Nucleus accumbens (tissue), 56 donors: ENCODE measurements at regions not wholly inside any gene's neighbourhood (a gene's known extent, or its start where the extent isn't known, plus 50 kb on each side); places are given as distances from the start of the nearest gene placed in this dataset.
A peak's percentile ranks its signal among the peaks of the same experiment; 100 is the strongest.
"Not testable (repeated sequence)": the region's sequence is repeated elsewhere in the genome, so short reads cannot be mapped to it uniquely, and the experiment has no call there.

Source experiments
- DNase-seq, 56 donors: peaks; one replicate each; lab custom pipeline; 2025; lab: John Stamatoyannopoulos, UW

DNA sequence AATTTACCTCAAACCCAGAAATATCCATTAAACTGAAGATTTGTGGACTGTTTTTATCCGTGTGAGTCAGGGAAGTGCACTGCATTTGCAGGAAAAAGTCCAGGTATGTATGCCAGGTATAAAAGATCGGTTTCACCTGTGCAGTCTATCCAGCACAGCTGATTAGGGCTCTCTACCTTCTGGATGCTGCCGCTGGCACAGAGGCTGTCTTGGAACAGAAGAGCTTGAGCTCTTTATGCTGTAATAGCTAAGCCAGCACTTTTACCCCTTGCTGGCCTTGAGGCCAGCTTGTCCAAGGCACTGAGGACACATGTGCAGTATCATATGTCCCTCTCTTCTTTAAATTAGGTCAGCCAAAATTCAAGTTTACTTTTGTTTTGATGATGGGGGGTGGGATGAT is 851.0 kb downstream of the DIAPH3 start:
- no peak for DNase-seq

DNA sequence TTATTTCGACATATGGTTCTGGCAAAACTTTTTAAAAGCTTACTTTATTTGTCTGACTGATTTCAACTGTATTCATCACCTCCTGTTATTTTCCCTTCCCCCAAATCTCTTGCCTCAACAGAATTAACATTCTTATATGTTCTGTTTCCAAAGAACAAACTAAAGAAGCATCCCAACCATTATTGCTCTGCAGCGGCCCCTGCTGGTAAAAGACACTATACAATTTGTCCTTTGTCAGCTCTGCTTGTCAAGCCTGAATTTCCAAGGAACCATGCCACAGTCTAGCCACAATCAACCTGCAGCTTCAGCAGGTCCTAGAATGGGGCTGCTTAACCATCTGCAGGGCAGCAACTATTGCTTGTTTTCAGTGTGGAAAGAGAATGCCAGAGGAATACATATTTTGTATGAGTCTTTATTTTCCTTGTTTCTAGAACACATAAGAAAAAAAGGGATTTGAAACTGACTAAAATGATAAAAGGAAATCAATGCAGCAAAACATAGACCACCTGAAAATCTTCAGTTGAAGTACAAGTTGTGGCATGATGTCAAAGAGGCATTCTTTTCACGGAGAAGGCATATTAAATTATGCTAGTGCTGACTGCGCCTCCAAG is 845.3 kb downstream of the DIAPH3 start:
- DNase-seq = peak in 52 of 56 donors; percentile 2 to 89 (median 42)

DNA sequence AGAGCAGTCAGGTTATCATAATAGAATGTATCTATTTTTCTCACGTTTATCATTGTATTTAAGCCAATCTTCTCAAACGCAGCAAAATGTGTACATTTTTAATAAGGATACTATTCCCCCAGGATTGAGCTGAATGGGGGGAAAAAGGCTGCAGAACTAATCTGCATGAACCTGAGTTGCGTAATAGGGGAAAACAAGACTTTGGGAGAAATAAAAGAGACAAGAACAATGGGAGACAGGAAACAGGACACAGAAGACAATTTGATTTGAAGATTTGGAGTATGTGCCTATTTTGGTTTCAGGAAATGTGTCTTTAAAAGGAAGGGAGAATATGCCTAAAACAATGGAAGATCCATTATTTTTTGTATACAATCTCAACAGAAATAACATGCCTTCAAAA is 844.5 kb downstream of the DIAPH3 start:
- no peak for DNase-seq

DNA sequence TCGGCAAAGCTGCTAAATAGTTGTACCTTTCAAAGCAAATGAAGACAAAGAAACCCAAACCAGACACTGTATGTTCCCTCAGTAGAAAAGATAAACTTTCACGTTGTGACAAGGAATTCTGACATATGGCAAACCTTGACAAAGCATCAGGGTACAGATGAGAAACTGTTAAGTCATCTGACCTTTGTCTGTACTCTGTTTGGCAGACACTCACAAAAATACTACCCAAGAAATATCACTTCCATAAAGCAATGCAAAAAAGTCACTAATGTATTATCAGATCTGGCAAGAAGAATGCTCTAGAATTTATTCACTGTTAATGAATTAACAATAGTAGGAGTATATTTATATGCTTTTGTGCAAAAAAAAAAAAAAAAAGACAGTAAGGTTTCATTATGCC is 843.7 kb downstream of the DIAPH3 start:
- no peak for DNase-seq

DNA sequence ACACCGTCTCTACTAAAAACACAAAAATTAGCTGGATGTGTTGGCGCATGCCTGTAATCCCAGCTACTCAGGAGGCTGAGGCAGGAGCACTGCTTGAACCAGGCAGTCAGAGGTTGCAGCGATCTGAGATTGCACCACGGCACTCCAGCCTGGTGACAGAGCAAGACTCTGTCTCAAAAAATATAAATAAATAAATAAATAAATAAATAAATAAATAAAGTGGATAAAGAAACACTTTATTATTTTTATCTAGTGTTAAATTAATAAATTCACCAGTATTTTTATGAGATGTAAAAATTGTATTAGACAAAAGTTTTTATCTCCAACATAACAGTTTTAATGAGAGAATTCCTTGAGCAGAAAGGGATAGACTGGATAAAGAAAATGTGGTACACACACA is 839.3 kb downstream of the DIAPH3 start:
- not testable (repeated sequence) for DNase-seq

DNA sequence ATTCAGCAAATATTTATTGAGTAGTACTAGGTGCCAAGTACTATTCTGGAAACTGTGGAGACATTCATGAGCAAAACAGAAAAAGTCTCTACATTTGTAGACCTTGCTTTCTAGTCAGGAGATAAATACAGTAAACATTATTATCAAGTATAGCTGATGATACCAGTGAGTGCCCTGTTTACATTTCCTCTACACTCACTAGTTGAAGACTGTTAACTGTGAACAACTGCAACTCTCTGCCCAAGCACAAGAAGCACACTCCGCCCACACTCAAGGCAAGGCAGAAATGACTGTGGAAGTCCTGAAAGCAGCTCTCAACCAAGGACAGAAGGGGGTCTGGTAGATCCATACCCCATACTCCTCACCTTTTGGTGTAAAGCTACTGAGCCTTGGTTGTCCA is 837.0 kb downstream of the DIAPH3 start:
- no peak for DNase-seq

DNA sequence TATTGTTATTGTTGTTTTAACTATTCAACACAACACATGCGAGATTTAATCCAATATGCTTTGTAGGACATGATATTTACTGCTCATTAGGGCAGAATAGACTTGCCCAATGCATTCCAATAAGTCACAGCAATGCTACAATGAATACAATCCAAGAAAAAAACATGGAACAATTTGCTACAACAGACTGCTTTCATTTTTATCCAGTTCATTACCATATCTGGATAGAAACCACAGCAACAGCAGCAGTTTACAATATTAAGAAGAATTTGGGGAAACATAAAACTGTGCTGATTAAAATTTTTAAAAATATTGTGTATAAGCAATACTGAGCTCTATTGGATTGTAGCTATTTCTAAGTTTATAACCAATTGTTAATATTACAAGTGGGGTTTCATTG is 833.0 kb downstream of the DIAPH3 start:
- no peak for DNase-seq

DNA sequence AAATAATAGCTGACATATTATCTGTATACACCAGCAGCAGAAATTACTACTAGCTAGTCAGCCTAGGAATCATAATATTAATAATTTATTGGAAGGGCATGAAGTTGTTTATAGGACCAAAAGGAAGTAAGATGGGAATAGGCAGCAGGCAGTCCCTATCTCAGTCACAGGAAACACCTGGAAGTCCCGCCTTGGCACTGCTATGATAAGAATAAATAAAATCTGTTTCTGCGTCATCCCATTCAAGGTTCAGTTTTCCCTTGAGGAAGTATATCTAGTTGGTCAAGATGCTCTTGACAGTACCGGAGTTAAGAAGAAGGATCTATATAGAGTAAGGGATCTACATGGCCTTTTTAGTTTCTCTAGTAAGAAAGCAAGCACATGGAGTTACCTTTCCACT is 830.8 kb downstream of the DIAPH3 start:
- DNase-seq = no peak

DNA sequence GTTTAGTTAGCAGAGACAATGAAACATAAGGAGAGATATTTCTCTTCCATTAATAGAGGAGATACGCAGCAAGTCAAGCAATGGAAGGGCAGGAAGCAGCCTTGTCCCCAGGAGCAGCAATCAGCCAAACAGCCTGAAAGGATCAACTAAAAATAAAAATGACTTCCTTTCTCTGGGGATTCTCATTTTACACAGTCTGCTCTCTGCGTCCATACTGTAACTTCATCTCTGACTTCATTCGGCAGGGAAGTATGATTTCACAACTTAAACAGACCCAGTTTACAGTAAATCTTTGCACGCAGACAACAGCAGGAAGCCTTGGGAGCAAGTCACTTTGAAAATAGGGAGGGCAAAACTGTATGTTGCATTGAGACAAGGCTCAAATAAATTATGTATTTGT is 826.7 kb downstream of the DIAPH3 start:
- DNase-seq = no peak

DNA sequence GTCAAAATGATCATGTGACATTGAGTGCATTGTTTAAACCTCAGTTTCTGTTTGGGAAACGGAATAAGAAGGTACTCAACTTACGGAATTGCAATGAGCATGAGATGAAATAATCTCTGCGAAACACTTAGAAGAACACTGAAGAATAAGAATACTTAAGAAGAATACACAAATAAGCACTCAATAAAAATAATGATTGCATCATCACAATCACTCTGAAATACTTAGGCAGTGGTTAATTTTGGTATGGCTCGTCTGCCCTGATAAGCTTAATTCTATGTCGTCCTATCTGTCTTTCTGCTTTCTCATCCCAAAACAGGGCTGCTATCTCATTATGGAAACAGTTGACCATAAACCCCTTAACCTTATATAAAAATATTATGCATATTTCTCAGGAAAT is 823.6 kb downstream of the DIAPH3 start:
- DNase-seq = no peak

DNA sequence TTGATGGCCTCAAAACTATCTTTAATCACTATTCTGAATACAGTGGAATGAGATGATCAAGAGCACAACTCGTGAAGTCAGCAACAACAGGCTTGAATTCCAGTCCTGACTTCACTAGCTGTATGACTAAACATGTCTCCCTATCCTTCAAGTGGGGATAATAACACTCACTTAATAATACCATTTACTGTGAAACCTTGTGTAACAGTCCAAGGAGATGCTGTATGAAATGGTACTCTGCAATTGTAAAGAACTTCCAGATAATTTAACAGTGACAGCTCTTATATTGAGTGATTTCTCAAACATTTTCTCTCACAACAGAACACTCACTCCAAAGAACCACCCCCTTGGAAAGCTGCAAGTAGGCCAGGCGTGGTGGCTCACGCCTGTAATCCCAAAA is 823.1 kb downstream of the DIAPH3 start:
- DNase-seq = no peak

DNA sequence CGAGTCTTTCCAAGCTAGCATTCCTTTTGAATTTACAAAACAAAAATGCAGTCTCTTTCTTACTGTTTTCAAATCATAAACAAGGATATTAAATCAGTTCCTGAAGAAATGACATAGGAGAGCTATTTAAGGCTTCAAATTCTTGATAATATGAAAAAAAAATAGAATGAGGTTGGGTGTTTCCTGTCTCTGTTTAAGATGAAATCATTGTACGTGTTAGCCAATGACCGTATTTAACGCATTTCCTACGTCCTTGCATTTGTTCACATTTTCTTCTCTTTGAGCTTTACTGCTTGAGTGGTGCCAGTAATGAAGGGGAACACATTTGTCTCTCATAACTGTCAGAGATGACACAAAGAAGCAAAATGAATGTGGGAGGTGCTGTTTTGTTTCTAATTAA is 821.3 kb downstream of the DIAPH3 start:
- DNase-seq = no peak

DNA sequence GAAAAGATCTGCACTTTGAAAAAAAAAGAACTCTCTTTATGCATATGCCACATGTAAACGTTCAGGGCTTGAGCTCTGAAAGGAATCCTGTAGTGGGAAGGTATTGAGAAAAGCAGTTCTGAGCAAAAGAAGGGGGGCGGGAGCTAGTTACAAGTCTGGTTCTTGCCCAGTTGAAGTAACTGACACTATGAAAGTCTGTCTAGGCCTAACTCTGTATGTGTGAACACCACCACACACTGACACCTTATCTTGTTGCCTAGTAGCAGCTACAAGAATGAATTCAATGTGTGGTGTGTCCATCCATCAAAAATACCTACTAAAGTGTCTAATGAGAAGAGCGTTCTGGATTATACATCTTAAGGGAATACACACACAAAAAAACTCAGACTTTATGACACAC is 820.6 kb downstream of the DIAPH3 start:
- DNase-seq = no peak

DNA sequence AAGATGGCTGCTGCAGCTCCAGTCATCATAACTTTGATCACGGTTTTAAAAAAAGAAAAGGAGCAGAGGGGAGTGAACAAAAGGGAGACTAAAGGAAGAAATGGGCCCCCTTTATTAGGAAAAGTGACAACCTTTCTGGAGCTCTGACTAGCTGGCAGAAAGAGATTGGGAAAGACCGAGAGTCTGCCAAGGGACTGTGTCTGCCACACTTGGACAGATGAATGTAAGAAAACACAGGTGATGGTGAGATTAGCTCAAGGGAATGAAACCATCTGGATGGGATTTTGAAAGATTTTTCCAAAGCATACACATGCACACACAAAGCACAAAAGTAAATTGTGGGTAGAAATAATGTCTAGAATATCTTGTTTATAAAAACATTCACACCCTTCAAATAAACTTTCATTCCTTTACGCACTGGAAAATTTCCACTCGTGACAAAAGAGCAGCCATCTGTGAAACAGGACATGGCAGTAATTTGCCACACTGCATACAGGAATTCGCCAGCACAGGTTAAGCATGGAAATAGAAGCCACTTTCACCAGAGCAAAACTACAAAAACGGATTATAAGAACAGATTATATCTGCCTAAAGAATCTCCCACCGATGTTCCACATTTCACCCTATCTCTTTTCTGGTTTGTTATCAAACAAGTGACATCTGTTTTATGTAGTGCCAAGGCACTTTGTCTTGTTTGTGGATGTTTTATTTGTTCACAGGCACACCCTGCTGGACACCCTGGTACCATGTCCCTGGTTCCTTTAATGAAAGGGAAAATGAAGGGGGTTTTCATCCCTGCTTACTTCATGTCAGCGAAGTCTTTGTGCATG is 819.5 kb downstream of the DIAPH3 start:
- no peak for DNase-seq

DNA sequence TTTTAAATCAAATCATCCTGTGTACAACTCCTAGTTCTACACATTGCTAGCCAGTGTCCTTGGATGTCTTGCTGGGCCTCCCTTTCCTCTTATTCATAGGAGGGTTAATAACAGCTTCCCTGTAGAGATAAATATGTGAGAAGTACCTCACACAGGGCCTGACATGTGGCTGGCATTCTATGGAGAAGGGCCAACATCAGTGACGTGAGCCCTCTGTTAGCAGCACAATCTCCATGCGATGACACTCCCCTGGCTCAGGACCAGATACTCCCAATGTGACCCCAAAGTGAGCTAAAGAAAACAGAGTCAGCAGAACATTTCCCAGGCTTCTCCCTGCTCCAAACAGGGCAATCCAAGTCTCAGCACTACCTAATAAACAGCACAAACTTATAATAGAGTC is 818.4 kb downstream of the DIAPH3 start:
- no peak for DNase-seq

DNA sequence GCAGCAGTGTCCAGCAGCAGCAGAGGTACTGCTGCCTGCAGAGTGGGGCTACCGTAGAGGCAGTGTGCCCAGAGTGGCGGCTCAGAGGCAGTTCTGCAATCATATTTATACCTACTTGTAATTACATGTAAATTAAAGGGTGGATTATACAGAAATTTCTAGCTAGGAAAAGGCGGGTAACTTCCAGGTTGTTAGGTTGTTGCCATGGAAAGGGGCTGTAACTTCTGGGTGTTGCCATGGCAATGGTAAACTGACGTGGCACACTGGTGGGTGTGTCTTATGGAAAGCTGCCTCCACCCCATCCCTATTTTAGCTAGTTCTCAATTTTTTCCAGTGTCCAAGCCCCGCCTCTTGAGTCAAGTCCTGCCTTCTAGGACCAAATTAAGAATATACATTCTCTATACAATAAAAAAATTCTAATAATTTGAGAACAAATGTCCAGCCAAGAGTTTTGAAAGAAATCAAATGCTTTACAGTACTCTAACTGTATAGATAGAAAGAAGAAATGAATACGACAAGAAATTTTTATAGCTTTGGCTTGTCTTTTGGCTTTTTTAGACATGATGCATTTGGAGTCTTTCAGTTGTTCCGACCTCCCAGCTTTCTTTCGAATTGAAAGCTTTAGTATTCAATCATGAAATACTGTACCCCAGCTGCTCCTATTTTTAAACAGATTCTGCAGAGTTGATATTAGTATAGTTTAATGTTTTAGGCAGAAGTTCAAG is 816.6 kb downstream of the DIAPH3 start:
- DNase-seq = peak in 2 of 56 donors; percentile 2 to 14

DNA sequence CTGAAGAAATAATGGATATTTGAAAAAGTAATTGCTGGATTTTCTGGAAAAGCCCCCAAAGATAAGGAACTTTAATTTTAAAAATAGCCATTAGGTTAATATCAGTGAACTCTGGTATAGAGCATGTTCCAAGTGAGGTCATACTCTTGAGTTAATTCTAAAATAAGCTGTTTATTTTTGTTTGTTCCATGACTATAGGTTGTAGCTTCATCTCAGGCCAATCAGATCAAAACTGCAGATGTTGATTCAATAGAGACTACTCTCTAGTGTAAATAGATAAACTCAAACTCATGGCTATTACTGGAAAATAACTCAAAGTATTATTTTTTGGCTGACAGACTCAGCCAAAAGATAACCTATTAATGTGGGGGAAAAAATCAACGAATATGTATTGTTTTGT is 815.1 kb downstream of the DIAPH3 start:
- no peak for DNase-seq

DNA sequence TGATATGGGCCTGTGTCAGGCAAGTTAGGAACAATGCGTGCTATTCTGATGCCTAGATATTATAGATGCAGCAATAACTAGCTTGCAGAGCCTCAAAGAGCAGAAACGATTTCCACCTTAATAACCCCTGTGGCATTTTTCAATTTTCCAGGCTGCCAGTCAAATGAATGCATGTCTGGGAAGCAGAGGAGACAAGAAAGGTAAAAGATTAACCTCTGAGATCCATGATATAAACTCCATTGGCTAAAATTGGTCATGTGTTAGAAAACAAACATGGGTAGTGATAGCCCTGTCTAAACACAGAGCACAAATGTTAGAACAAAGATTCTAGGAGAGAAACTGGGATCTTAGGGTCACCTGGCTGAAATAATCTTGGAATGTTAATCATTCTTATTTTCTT is 811.1 kb downstream of the DIAPH3 start:
- no peak for DNase-seq

DNA sequence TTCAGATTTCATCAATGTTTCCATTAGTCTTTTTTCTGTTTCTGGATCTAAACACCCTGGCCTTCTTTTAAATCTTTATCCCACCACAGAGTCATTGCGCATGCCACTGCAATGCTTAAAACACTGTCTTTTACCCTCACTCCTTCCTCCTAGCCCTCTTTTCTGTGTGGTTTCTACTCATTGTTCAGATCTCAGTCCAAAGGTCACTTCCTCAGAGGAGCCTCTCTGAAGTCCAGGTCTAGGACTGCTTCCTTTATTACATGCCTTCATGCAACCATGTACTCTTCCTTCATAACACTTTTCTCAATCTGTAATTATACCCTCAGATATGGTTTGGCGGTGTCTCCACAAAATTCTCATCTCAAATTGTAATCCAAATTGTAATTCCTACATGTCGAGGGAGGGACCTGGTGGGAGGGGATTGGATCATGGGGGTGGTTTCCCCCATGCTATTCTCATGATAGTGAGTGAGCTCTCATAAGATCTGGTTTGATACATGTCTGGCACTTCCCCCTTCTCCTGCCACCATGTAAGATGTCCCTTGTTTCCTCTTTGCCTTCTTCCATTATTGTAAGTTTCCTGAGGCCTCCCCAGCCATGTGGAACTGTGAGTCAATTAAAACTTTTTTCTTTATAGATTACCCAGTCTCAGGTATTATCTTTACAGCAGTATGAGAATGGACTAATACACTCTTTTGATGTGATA is 808.9 kb downstream of the DIAPH3 start:
- no peak for DNase-seq

DNA sequence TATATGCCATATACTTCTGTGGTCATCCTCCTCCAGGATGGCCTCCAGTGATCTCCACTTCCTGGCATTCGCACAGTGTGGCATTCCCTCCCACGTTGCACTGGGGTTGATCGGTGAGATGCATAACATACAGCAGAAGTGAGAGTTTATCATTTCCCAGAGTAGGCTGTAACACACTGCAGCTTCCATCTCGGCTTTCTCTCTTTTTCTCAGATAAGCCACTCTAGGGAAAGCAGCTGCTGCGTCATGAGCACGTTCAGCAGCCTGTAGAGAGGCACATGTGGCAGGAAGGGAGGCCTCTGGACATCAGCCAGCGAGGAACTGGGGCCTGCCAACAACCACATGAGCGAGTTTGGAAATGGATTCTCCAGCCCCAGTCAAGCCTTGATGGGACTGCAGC is 807.1 kb downstream of the DIAPH3 start:
- DNase-seq = peak in 2 of 56 donors; percentile 1 to 3

DNA sequence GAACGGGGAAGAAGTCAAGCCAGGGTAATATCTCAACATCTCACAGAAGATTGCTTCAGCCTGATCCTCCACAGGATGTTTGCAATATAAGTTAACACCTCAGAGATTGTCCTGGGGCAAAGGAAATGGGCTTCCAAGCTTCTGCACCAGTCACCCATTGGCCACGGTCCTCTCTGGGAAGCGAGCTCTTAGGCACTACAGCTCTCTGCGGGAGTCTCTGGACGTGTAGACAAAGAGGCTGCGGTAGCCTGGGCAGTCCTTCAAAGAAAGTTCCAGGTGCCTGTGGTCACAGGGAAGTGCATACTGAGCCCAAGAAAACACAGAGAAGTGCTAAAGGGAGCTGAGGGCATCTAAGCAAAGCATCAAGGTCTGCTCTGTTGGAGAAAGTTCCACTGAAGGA is 805.7 kb downstream of the DIAPH3 start:
- DNase-seq = no peak
